ENCODE measurements at regions not wholly inside any gene's neighbourhood (a gene's known extent, or its start where the extent isn't known, plus 50 kb on each side); places are given as distances from the start of the nearest gene placed in this dataset.

- TF ChIP-seq CTCF (IDR thresholded peaks at IDR 0.05; ENCODE audit: low read depth, low read length, missing control alignments) = no peak
- H3K4me3 ChIP-seq (ENCODE audit: low read depth, low read length) = no peak overlapping the region
- DNase-seq (ENCODE audit: low read depth) = no peak
- in situ Hi-C loops (cut with HindIII; ENCODE audit: low sequenced_read_pairs) = no loop called here
Measured at GRCh38 chr3:162799910-162800309, 1303.3 kb downstream of the OTOL1 start.

- TF ChIP-seq CTCF (IDR thresholded peaks at IDR 0.05; ENCODE audit: low read depth, low read length, missing control alignments) = no peak
- DNase-seq (ENCODE audit: low read depth) = no peak
- in situ Hi-C loops (cut with HindIII; ENCODE audit: low sequenced_read_pairs) = no loop called here
- H3K4me3 ChIP-seq (ENCODE audit: low read depth, low read length) = no peak overlapping the region
Measured at GRCh38 chr3:162802228-162802965, 1305.8 kb downstream of the OTOL1 start.

DNA sequence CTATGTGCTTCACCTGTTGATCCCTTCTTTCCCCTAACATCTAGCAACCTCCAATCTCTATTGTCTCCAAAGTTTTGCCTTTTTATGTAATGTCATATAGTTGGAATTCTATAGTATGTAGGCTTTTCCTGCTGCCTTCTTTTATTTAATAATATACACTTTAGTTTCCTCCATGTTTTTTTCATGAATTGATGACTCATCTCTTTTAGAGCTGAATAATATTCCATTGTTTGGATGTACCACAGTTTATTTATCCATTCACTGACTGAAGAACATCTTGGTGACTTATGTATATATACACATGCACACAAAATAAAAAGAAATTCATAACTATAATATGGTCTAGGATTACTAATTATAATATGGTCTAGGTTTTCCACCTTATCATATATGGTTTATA, 1314.2 kb downstream of the OTOL1 start:
- no peak overlapping the region for H3K4me3 ChIP-seq (ENCODE audit: low read depth, low read length)
- DNase-seq (ENCODE audit: low read depth) = no peak
- no peak for TF ChIP-seq CTCF (IDR thresholded peaks at IDR 0.05; ENCODE audit: low read depth, low read length, missing control alignments)
- in situ Hi-C loops (cut with HindIII; ENCODE audit: low sequenced_read_pairs) = no loop called here

- in situ Hi-C loops (cut with HindIII; ENCODE audit: low sequenced_read_pairs) = no loop called here
- DNase-seq (ENCODE audit: low read depth) = no peak
- no peak for TF ChIP-seq CTCF (IDR thresholded peaks at IDR 0.05; ENCODE audit: low read depth, low read length, missing control alignments)
- no peak overlapping the region for H3K4me3 ChIP-seq (ENCODE audit: low read depth, low read length)
Measured at GRCh38 chr3:162842549-162843216, 1346.1 kb downstream of the OTOL1 start.

DNA sequence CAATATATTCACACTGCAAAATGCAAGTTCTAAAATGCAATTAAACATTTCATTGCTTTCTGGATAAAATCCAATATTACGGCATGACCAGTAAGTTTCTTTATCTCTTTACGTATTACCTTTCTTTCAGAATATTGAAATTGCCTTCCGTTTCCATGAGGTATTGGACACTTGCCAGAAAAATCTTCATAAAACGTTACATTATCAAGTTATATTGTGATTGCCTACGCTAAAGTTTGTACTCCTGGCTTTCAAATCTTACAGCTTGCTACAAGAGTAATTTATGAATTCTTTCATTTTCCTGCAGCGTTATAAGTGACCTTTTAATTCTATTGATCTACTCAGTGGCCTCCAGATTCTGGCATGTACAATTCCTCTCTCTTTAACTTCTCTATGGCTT, 1349.3 kb downstream of the OTOL1 start:
- in situ Hi-C loops (cut with HindIII; ENCODE audit: low sequenced_read_pairs) = no loop called here
- TF ChIP-seq CTCF (IDR thresholded peaks at IDR 0.05; ENCODE audit: low read depth, low read length, missing control alignments) = no peak
- no peak overlapping the region for H3K4me3 ChIP-seq (ENCODE audit: low read depth, low read length)
- DNase-seq (ENCODE audit: low read depth) = no peak

GRCh38 chr3:162847511-162847910, 1350.9 kb downstream of the OTOL1 start:
- in situ Hi-C loops (cut with HindIII; ENCODE audit: low sequenced_read_pairs) = no loop called here
- DNase-seq (ENCODE audit: low read depth) = no peak
- H3K4me3 ChIP-seq (ENCODE audit: low read depth, low read length) = no peak overlapping the region
- no peak for TF ChIP-seq CTCF (IDR thresholded peaks at IDR 0.05; ENCODE audit: low read depth, low read length, missing control alignments)
